Endothelial cell of umbilical vein (primary cell): ENCODE measurements at regions not wholly inside any gene's neighbourhood (a gene's known extent, or its start where the extent isn't known, plus 50 kb on each side); places are given as distances from the start of the nearest gene placed in this dataset.

Source experiments
- BruUV-seq: library from RNA; stranded (reverse); fragments of 400-500 nt; replicated peaks from 2 replicates; lab custom pipeline; 2021; lab: Mats Ljungman, UMichigan
- CTCF ChIA-PET: fragments of 300-600, 350-600 bp; sonication (Branson Sonifier 250); formaldehyde crosslinking; loops from one replicate; lab custom pipeline; 2021; ENCODE audit warnings: antibody characterized with exemption, inconsistent platforms; lab: Charles Lee
- POLR2A ChIA-PET: fragments of 300-600, 350-600 bp; sonication (Branson Sonifier 250); formaldehyde crosslinking; loops from one replicate; lab custom pipeline; 2021; ENCODE audit warnings: antibody characterized with exemption, inconsistent platforms; lab: Charles Lee
- DNase-seq: peaks from one replicate; pipeline ENCODE4 v3.0.0-alpha.2; 2011; ENCODE audit warnings: low read depth, low spot score
- FAIRE-seq: peaks from 2 replicates; lab custom pipeline; 2011; peaks lifted over from hg19 to GRCh38; lab: Jason Lieb, UNC
- H2AFZ ChIP-seq: 2 replicates; pipeline ENCODE4 v1.6.0; 2012; ENCODE audit warnings: low read depth, low read length, control low read depth, inconsistent platforms
- H3K27ac ChIP-seq: 2 replicates; pipeline ENCODE4 v1.5.1; 2011; ENCODE audit warnings: low read depth, mild to moderate bottlenecking, control low read depth, low read length, moderate library complexity; ENCODE audit not compliant: insufficient read depth
- H3K27me3 ChIP-seq, 2 experiments: 2 replicates each; pipeline versions ENCODE4 v1.6.0 to v1.6.1; 2011; ENCODE audit warnings: low read length in 2 of 2, mixed read lengths in 1 of 2; ENCODE audit not compliant: control insufficient read depth in 2 of 2, insufficient read depth in 2 of 2
- H3K36me3 ChIP-seq, 2 experiments: 2 replicates in 1 of 2; 3 replicates in 1 of 2; pipeline ENCODE4 v1.5.1; 2011; ENCODE audit warnings: low read length in 2 of 2, mild to moderate bottlenecking in 1 of 2, moderate library complexity in 1 of 2; ENCODE audit not compliant: control insufficient read depth in 2 of 2, insufficient read depth in 2 of 2; ENCODE audit errors: extremely low read depth in 1 of 2
- H3K4me1 ChIP-seq: 3 replicates; pipeline ENCODE4 v1.5.1; 2011; ENCODE audit warnings: mild to moderate bottlenecking, low read length; ENCODE audit not compliant: control insufficient read depth, insufficient read depth; ENCODE audit errors: extremely low read depth
- H3K4me2 ChIP-seq: 2 replicates; pipeline ENCODE4 v1.6.1; 2011; ENCODE audit warnings: low read length, control low read depth, mixed read lengths; ENCODE audit not compliant: insufficient read depth
- H3K4me3 ChIP-seq, 3 experiments: fragments of 200-600 bp in 1 of 3; sonication (generic), shearing (Covaris generic) in 1 of 3; replicated peaks in 1 of 3; 2 replicates each; pipeline ENCODE4 v1.5.1; 2011 to 2016; ENCODE audit warnings: control low read depth in 3 of 3, low read length in 3 of 3, mild to moderate bottlenecking in 2 of 3, inconsistent platforms in 1 of 3, low read depth in 1 of 3, moderate library complexity in 1 of 3; ENCODE audit not compliant: insufficient read depth in 1 of 3
- H3K79me2 ChIP-seq: 2 replicates; pipeline ENCODE4 v1.6.0; 2012; ENCODE audit warnings: low read length, inconsistent platforms; ENCODE audit not compliant: control insufficient read depth, insufficient read depth
- H3K9ac ChIP-seq: replicated peaks from 2 replicates; pipeline ENCODE3; 2011; ENCODE audit warnings: low read length, control low read depth; ENCODE audit not compliant: insufficient read depth; ENCODE audit errors: extremely low read depth
- H3K9me1 ChIP-seq: replicated peaks from 3 replicates; pipeline ENCODE4 v1.6.0; 2011; ENCODE audit warnings: mild to moderate bottlenecking, low read length; ENCODE audit not compliant: control insufficient read depth, insufficient read depth; ENCODE audit errors: extremely low read depth
- H3K9me3 ChIP-seq: replicated peaks from 2 replicates; pipeline ENCODE4 v1.5.1; 2012; ENCODE audit warnings: low read length, inconsistent platforms; ENCODE audit not compliant: control insufficient read depth, insufficient read depth
- H4K20me1 ChIP-seq: replicated peaks from 2 replicates; pipeline ENCODE3; 2011; ENCODE audit warnings: mild to moderate bottlenecking, low read length; ENCODE audit not compliant: control insufficient read depth, insufficient read depth; ENCODE audit errors: extremely low read depth
- EZH2 ChIP-seq: IDR thresholded peaks from 2 replicates; pipeline ENCODE4 v1.6.1; 2012; ENCODE audit warnings: borderline replicate concordance, low read depth, mild to moderate bottlenecking, moderate library complexity, low read length, inconsistent platforms; ENCODE audit not compliant: severe bottlenecking
- FOS ChIP-seq: IDR thresholded peaks from 2 replicates; pipeline ENCODE4 v1.6.1; 2011; ENCODE audit warnings: mild to moderate bottlenecking, low read length, moderate library complexity, borderline replicate concordance; ENCODE audit not compliant: insufficient read depth
- GATA2 ChIP-seq: IDR thresholded peaks from 2 replicates; pipeline ENCODE4 v1.7.0; 2011; ENCODE audit warnings: low read depth, mild to moderate bottlenecking, moderate library complexity, mixed read lengths, low read length; ENCODE audit not compliant: insufficient read length, insufficient read depth
- JUN ChIP-seq: IDR thresholded peaks from 2 replicates; pipeline ENCODE4 v1.6.1; 2011; ENCODE audit warnings: borderline replicate concordance, low read depth; ENCODE audit not compliant: insufficient read length, insufficient read depth
- MYC ChIP-seq: IDR thresholded peaks from one replicate; pipeline ENCODE4 v1.6.1; 2011; ENCODE audit warnings: mild to moderate bottlenecking, low read depth, low read length
- POLR2A ChIP-seq: IDR thresholded peaks from 2 replicates; pipeline ENCODE4 v1.6.1; 2012; ENCODE audit warnings: low read depth, mild to moderate bottlenecking, control low read depth, low read length
- POLR2AphosphoS5 ChIP-seq: IDR thresholded peaks from 2 replicates; pipeline ENCODE4 v1.6.1; 2012; ENCODE audit warnings: low read depth, mild to moderate bottlenecking, control low read depth, low read length, moderate library complexity; ENCODE audit not compliant: insufficient read depth
- dilution Hi-C: fragments of 300-500 bp; cut with MboI; formaldehyde crosslinking; loops from one replicate; pipeline ENCODE4 v1.15.0; 2019; ENCODE audit warnings: low sequenced_read_pairs; ENCODE audit not compliant: extremely low pct_ligation_motif_present
- intact Hi-C: fragments of 100-400 bp; cut with micrococcal nuclease; formaldehyde crosslinking; loops from one replicate; pipeline ENCODE4 v1.10.0; 2022
- TF ChIP-seq, protein P1 (sequence below), 2 donors: IDR thresholded peaks; 1 replicate in 1 of 2; 2 replicates in 1 of 2; pipeline ENCODE4 v1.5.1; 2011; ENCODE audit warnings: low read length in 2 of 2, mild to moderate bottlenecking in 2 of 2, moderate library complexity in 2 of 2, control low read depth in 1 of 2, inconsistent platforms in 1 of 2, low read depth in 1 of 2; ENCODE audit not compliant: insufficient read depth in 1 of 2; ENCODE audit errors: extremely low read depth in 1 of 2
- TF ChIP-seq, protein P2 (sequence below): IDR thresholded peaks from 2 replicates; pipeline ENCODE4 v1.6.1; 2011; ENCODE audit not compliant: insufficient read depth, insufficient read length

DNA sequence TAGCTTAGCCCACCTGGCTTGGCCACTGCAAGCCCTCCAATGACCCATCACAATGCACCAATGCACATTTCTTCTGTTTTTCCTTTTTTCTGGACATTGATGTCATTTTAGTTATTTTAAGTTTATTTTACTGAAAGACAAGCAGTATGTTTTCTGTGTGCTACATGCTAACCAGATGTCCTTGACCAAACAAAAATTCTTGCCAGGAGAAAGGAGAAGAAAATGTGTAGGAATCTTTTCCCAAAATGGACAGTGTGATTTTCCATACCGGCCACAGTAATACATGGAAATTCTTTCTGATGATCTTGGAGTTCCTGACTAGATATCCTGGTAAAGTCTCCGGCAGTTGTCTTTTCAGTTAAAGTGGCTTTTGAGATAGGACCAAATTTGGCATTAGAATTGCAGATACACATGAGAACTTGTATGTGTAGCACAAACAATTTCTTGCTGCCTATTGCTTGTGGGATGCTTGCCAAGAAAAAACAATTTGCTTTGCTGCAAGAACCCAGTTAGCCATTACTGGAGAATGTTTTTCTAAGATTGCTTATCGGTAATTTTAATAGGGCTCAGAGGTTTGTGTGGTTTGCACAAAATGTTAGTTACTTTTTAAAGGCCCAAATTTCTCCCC lies 696.5 kb upstream of the CITED2 start:
- H3K9me3 ChIP-seq = no peaks in the 10 kb centered on the region
- no TSS peak for BruUV-seq
- DNase-seq = peak; percentile 77
- H3K4me1 ChIP-seq = peaks cover 24% of the 10 kb centered on the region
- H3K4me3 ChIP-seq = no peak overlapping the region
- no peaks in the 10 kb centered on the region for H4K20me1 ChIP-seq
- H3K4me2 ChIP-seq = peak overlapping the region; percentile 76
- CTCF ChIA-PET = no interaction called here
- H3K79me2 ChIP-seq = no peaks in the 10 kb centered on the region
- dilution Hi-C loops (no loop called here), intact Hi-C loops (loop anchor here (1.0 to 5.0 kb wide), 2 partner anchors 9 to 699 kb away; partner anchors contain the start of gene CITED2)
- peak overlapping the region; percentile 40 for H3K27ac ChIP-seq
- POLR2A ChIA-PET = no interaction called here
- TF ChIP-seq MYC (no peak), GATA2 (peak; percentile 83), EZH2 (no peak), JUN (no peak), FOS (no peak), POLR2A (no peak), POLR2AphosphoS5 (peak; percentile 15)
- TF ChIP-seq, protein P1, sequence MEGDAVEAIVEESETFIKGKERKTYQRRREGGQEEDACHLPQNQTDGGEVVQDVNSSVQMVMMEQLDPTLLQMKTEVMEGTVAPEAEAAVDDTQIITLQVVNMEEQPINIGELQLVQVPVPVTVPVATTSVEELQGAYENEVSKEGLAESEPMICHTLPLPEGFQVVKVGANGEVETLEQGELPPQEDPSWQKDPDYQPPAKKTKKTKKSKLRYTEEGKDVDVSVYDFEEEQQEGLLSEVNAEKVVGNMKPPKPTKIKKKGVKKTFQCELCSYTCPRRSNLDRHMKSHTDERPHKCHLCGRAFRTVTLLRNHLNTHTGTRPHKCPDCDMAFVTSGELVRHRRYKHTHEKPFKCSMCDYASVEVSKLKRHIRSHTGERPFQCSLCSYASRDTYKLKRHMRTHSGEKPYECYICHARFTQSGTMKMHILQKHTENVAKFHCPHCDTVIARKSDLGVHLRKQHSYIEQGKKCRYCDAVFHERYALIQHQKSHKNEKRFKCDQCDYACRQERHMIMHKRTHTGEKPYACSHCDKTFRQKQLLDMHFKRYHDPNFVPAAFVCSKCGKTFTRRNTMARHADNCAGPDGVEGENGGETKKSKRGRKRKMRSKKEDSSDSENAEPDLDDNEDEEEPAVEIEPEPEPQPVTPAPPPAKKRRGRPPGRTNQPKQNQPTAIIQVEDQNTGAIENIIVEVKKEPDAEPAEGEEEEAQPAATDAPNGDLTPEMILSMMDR (IDR thresholded peaks at IDR 0.05; ENCODE audit: extremely low read depth in 1 of 2, insufficient read depth in 1 of 2, low read depth in 1 of 2, low read length in 2 of 2) = no peak
- TF ChIP-seq, protein P2, sequence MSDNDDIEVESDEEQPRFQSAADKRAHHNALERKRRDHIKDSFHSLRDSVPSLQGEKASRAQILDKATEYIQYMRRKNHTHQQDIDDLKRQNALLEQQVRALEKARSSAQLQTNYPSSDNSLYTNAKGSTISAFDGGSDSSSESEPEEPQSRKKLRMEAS = no peak
- H3K9ac ChIP-seq = no peak overlapping the region
- no peaks in the 10 kb centered on the region for H3K9me1 ChIP-seq
- no peaks in the 10 kb centered on the region for H3K36me3 ChIP-seq
- H2AFZ ChIP-seq = peak overlapping the region; percentile 45
- peak; percentile 86 for FAIRE-seq
- no peaks in the 10 kb centered on the region for H3K27me3 ChIP-seq
